ENCODE measurements at regions not wholly inside any gene's neighbourhood (a gene's known extent, or its start where the extent isn't known, plus 50 kb on each side); places are given as distances from the start of the nearest gene placed in this dataset.

GRCh38 chr6:6820641-6821238 lies 232.2 kb downstream of the LY86 start:
- no peak for ATAC-seq
- TF ChIP-seq SNAI2 (CRISPR knock-in tag; IDR thresholded peaks at IDR 0.05) (no peak), ZC3H10 (CRISPR knock-in tag; IDR thresholded peaks at IDR 0.05) (no peak), ESRRG (CRISPR knock-in tag; IDR thresholded peaks at IDR 0.05) (no peak), ARNTL (CRISPR knock-in tag; IDR thresholded peaks at IDR 0.05; ENCODE audit: borderline replicate concordance, low read depth) (no peak), ZFP3 (CRISPR knock-in tag; IDR thresholded peaks at IDR 0.05) (no peak), ISL1 (CRISPR knock-in tag; IDR thresholded peaks at IDR 0.05) (no peak), TSHZ2 (CRISPR knock-in tag; IDR thresholded peaks at IDR 0.05) (no peak), TOX (CRISPR knock-in tag; IDR thresholded peaks at IDR 0.05; ENCODE audit: borderline replicate concordance) (no peak), RARB (CRISPR knock-in tag; IDR thresholded peaks at IDR 0.05) (no peak), ZNF565 (CRISPR knock-in tag; conservative IDR thresholded peaks at IDR 0.05; ENCODE audit: low read depth) (no peak), CSRNP3 (CRISPR knock-in tag; IDR thresholded peaks at IDR 0.05) (no peak), POU6F1 (CRISPR knock-in tag; IDR thresholded peaks at IDR 0.05; ENCODE audit: borderline replicate concordance, low read depth) (no peak), PPARA (CRISPR knock-in tag; IDR thresholded peaks at IDR 0.05; ENCODE audit: borderline replicate concordance) (no peak), OSR1 (CRISPR knock-in tag; IDR thresholded peaks at IDR 0.05) (no peak), ZFP30 (CRISPR knock-in tag; IDR thresholded peaks at IDR 0.05) (no peak), ZNF8 (CRISPR knock-in tag; IDR thresholded peaks at IDR 0.05) (no peak), TCF4 (CRISPR knock-in tag; IDR thresholded peaks at IDR 0.05; ENCODE audit: borderline replicate concordance) (no peak)
- TF ChIP-seq, protein P1, sequence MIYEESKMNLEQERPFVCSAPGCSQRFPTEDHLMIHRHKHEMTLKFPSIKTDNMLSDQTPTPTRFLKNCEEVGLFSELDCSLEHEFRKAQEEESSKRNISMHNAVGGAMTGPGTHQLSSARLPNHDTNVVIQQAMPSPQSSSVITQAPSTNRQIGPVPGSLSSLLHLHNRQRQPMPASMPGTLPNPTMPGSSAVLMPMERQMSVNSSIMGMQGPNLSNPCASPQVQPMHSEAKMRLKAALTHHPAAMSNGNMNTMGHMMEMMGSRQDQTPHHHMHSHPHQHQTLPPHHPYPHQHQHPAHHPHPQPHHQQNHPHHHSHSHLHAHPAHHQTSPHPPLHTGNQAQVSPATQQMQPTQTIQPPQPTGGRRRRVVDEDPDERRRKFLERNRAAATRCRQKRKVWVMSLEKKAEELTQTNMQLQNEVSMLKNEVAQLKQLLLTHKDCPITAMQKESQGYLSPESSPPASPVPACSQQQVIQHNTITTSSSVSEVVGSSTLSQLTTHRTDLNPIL (CRISPR knock-in tag; IDR thresholded peaks at IDR 0.05; ENCODE audit: low read depth): no peak

- ATAC-seq: no peak
- TF ChIP-seq ARNTL (CRISPR knock-in tag; IDR thresholded peaks at IDR 0.05; ENCODE audit: borderline replicate concordance, low read depth) (no peak), OSR1 (CRISPR knock-in tag; IDR thresholded peaks at IDR 0.05) (no peak), ISL1 (CRISPR knock-in tag; IDR thresholded peaks at IDR 0.05) (no peak), GLIS3 (CRISPR knock-in tag; IDR thresholded peaks at IDR 0.05) (no peak), RARB (CRISPR knock-in tag; IDR thresholded peaks at IDR 0.05) (no peak), ZNF8 (CRISPR knock-in tag; IDR thresholded peaks at IDR 0.05) (no peak), TSHZ2 (CRISPR knock-in tag; IDR thresholded peaks at IDR 0.05) (no peak)
Measured at GRCh38 chr6:6821639-6822261, 233.2 kb downstream of the LY86 start.

Measured in SK-N-SH treated with all-trans-retinoic acid at 6 μM for 48 hours (cell line).